ENCODE measurements at regions not wholly inside any gene's neighbourhood (a gene's known extent, or its start where the extent isn't known, plus 50 kb on each side); places are given as distances from the start of the nearest gene placed in this dataset.

- DNase-seq: no peak
- Histone ChIP-seq H3K27me3 (replicated peaks; ENCODE audit: control insufficient read depth, insufficient read depth, low read length) (no peaks in the 10 kb centered on the region), H3K4me3 (ENCODE audit: low read depth, low read length) (no peak overlapping the region), H3K36me3 (ENCODE audit: control insufficient read depth, insufficient read depth, low read length) (no peaks in the 10 kb centered on the region), H3K9me3 (no peaks in the 10 kb centered on the region), H3K4me1 (peaks cover 7% of the 10 kb centered on the region)
- ChIA-PET CTCF (no interaction called here), POLR2A (no interaction called here)
- H3K36me3 Mint-ChIP-seq (ENCODE audit: insufficient read depth, unreplicated experiment): no peaks in the 10 kb centered on the region
- H3K9me3 Mint-ChIP-seq (ENCODE audit: unreplicated experiment): peaks cover 29% of the 10 kb centered on the region
- BruUV-seq (replicated peaks): no TSS peak
- intact Hi-C loops (cut with micrococcal nuclease; ENCODE audit: unreplicated experiment): no loop called here
- H3K4me1 Mint-ChIP-seq (ENCODE audit: low read depth, unreplicated experiment): peaks cover 9% of the 10 kb centered on the region
- no peak for TF ChIP-seq CTCF (IDR thresholded peaks at IDR 0.05; ENCODE audit: insufficient read depth in 1 of 2, low read depth in 1 of 2, low read length in 1 of 2, severe bottlenecking in 1 of 2, unreplicated experiment in 1 of 2)
- no peaks in the 10 kb centered on the region for H3K27me3 Mint-ChIP-seq (ENCODE audit: insufficient read depth, unreplicated experiment)
- H3K27ac Mint-ChIP-seq (ENCODE audit: unreplicated experiment): no peak overlapping the region
- H3K4me3 Mint-ChIP-seq (ENCODE audit: unreplicated experiment): no peak overlapping the region
These were observed 565.8 kb downstream of the IGSF11 start for GRCh38 chr3:118468801-118469200.

GRCh38 chr3:118472586-118472985 is 562.1 kb downstream of the IGSF11 start:
- H3K27ac Mint-ChIP-seq (ENCODE audit: unreplicated experiment): no peak overlapping the region
- ChIA-PET CTCF (no interaction called here), POLR2A (no interaction called here)

GRCh38 chr3:118473343-118473742 is 561.3 kb downstream of the IGSF11 start:
- DNase-seq: no peak
- POLR2A ChIA-PET: no interaction called here
- Histone ChIP-seq H3K36me3 (ENCODE audit: control insufficient read depth, insufficient read depth, low read length) (no peaks in the 10 kb centered on the region), H3K27me3 (replicated peaks; ENCODE audit: control insufficient read depth, insufficient read depth, low read length) (no peaks in the 10 kb centered on the region), H3K9me3 (no peaks in the 10 kb centered on the region; the same call in 1 of the 2 replicates), H3K4me1 (peaks cover 13% of the 10 kb centered on the region), H3K4me3 (ENCODE audit: low read depth, low read length) (no peak overlapping the region)
- CTCF ChIA-PET: no interaction called here
- Mint-ChIP-seq H3K4me3 (ENCODE audit: unreplicated experiment) (no peak overlapping the region), H3K9me3 (ENCODE audit: unreplicated experiment) (peaks cover 14% of the 10 kb centered on the region), H3K36me3 (ENCODE audit: insufficient read depth, unreplicated experiment) (no peaks in the 10 kb centered on the region), H3K27ac (ENCODE audit: unreplicated experiment) (no peak overlapping the region), H3K4me1 (ENCODE audit: low read depth, unreplicated experiment) (peaks cover 13% of the 10 kb centered on the region), H3K27me3 (ENCODE audit: insufficient read depth, unreplicated experiment) (no peaks in the 10 kb centered on the region)
- intact Hi-C loops (cut with micrococcal nuclease; ENCODE audit: unreplicated experiment): no loop called here
- no peak for TF ChIP-seq CTCF (IDR thresholded peaks at IDR 0.05; ENCODE audit: insufficient read depth in 1 of 2, low read depth in 1 of 2, low read length in 1 of 2, severe bottlenecking in 1 of 2, unreplicated experiment in 1 of 2)
- no TSS peak for BruUV-seq (replicated peaks)

More at GRCh38 chr3:118472586-118472985, 562.1 kb downstream of the IGSF11 start:
- Histone ChIP-seq H3K27me3 (replicated peaks; ENCODE audit: control insufficient read depth, insufficient read depth, low read length) (no peaks in the 10 kb centered on the region), H3K9me3 (no peaks in the 10 kb centered on the region; the same call in 1 of the 2 replicates), H3K36me3 (ENCODE audit: control insufficient read depth, insufficient read depth, low read length) (no peaks in the 10 kb centered on the region), H3K4me3 (ENCODE audit: low read depth, low read length) (no peak overlapping the region), H3K4me1 (peaks cover 12% of the 10 kb centered on the region)
- no peak overlapping the region for H3K4me3 Mint-ChIP-seq (ENCODE audit: unreplicated experiment)
- H3K27me3 Mint-ChIP-seq (ENCODE audit: insufficient read depth, unreplicated experiment): no peaks in the 10 kb centered on the region
- peaks cover 13% of the 10 kb centered on the region for H3K4me1 Mint-ChIP-seq (ENCODE audit: low read depth, unreplicated experiment)
- no peak for DNase-seq
- H3K36me3 Mint-ChIP-seq (ENCODE audit: insufficient read depth, unreplicated experiment): no peaks in the 10 kb centered on the region
- H3K9me3 Mint-ChIP-seq (ENCODE audit: unreplicated experiment): peaks cover 21% of the 10 kb centered on the region
- BruUV-seq (replicated peaks): no TSS peak
- intact Hi-C loops (cut with micrococcal nuclease; ENCODE audit: unreplicated experiment): no loop called here
- no peak for TF ChIP-seq CTCF (IDR thresholded peaks at IDR 0.05; ENCODE audit: insufficient read depth in 1 of 2, low read depth in 1 of 2, low read length in 1 of 2, severe bottlenecking in 1 of 2, unreplicated experiment in 1 of 2)
